Activated T-cell treated with anti-CD3 and anti-CD28 coated beads, Interleukin-2, amount 50 U/mL, for 72 hours (primary cell): ENCODE measurements at regions not wholly inside any gene's neighbourhood (a gene's known extent, or its start where the extent isn't known, plus 50 kb on each side); places are given as distances from the start of the nearest gene placed in this dataset.
A peak's percentile ranks its signal among the peaks of the same experiment; 100 is the strongest.
"Not testable (repeated sequence)": the region's sequence is repeated elsewhere in the genome, so short reads cannot be mapped to it uniquely, and the experiment has no call there.

Experiments
- ATAC-seq, 2 donors: fragments of 150-1000 bp; cut with Tn5 transposase; replicated peaks in 1 of 2; 2 replicates each; pipeline ENCODE4 v1.10.0; 2021; ENCODE audit warnings: moderate library complexity in 2 of 2, mild to moderate bottlenecking in 1 of 2
- DNase-seq, 2 donors: peaks; one replicate each; pipeline ENCODE4 v3.0.0; 2021 to 2022; ENCODE audit warnings: mixed read lengths in 1 of 2
- H3K27ac Mint-ChIP-seq: one replicate; pipeline ENCODE4 v1.8.0; 2022; ENCODE audit warnings: mild to moderate bottlenecking, moderate library complexity, mixed read lengths
- H3K27me3 Mint-ChIP-seq: one replicate; pipeline ENCODE4 v1.8.0; 2022; ENCODE audit warnings: low read depth, mixed read lengths
- H3K36me3 Mint-ChIP-seq, 2 donors: one replicate each; pipeline ENCODE4 v1.8.0; 2022; ENCODE audit warnings: mixed read lengths in 2 of 2, mild to moderate bottlenecking in 1 of 2; ENCODE audit not compliant: insufficient read depth in 2 of 2
- H3K4me1 Mint-ChIP-seq: one replicate; pipeline ENCODE4 v1.8.0; 2022; ENCODE audit warnings: low read depth, mixed read lengths
- H3K4me3 Mint-ChIP-seq, 2 donors: one replicate each; pipeline ENCODE4 v1.8.0; 2022; ENCODE audit warnings: mild to moderate bottlenecking in 2 of 2, mixed read lengths in 2 of 2, moderate library complexity in 2 of 2
- H3K9me3 Mint-ChIP-seq, 2 donors: one replicate each; pipeline ENCODE4 v1.8.0; 2022; ENCODE audit warnings: mixed read lengths in 2 of 2

- DNase-seq, result no peak
- Mint-ChIP-seq H3K27ac (no peak overlapping the region), H3K9me3 (peaks cover 0 to 2% of the 10 kb centered on the region in 2 donors), H3K4me3 (no peak overlapping the region), H3K36me3 (no peaks in the 10 kb centered on the region), H3K4me1 (no peaks in the 10 kb centered on the region), H3K27me3 (peaks cover 30% of the 10 kb centered on the region)
- no peak for ATAC-seq
Observed at GRCh38 chrX:138073626-138074025, 507.7 kb downstream of the ZIC3 start.

DNA sequence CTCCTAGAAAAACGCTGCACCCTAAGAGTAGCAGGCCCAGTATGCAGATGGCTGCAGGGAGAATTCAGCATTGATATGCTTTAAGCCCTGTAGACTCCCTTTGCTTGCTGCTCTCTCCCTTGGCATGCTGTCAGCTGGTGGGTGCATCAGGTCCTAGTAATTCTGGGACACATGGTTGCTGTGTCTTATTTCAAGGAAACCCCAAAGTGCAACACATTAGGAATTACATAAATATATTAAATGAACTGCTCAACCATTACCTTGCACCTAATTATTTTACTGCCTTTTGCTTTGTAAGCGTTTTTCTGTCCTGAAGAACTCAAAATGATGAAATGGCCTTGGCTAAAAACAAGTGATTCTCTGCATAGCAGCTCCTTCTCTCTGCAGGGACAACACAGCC, 516.3 kb downstream of the ZIC3 start:
- Mint-ChIP-seq H3K9me3 (peaks cover 0 to 4% of the 10 kb centered on the region in 2 donors), H3K4me1 (no peaks in the 10 kb centered on the region), H3K4me3 (no peak overlapping the region), H3K36me3 (no peaks in the 10 kb centered on the region), H3K27me3 (peaks cover 16% of the 10 kb centered on the region), H3K27ac (no peak overlapping the region)
- no peak for DNase-seq
- ATAC-seq, result no peak

GRCh38 chrX:138082896-138083295, 517.0 kb downstream of the ZIC3 start:
- peaks cover 0 to 4% of the 10 kb centered on the region in 2 donors for H3K9me3 Mint-ChIP-seq

GRCh38 chrX:138110910-138111309, 545.0 kb downstream of the ZIC3 start:
- not testable (repeated sequence) for H3K9me3 Mint-ChIP-seq, H3K36me3 Mint-ChIP-seq, H3K4me3 Mint-ChIP-seq, DNase-seq, H3K27ac Mint-ChIP-seq, ATAC-seq, H3K4me1 Mint-ChIP-seq
- H3K27me3 Mint-ChIP-seq, result peaks cover 16% of the 10 kb centered on the region

More at GRCh38 chrX:138082896-138083295, 517.0 kb downstream of the ZIC3 start:
- no peak overlapping the region for H3K27ac Mint-ChIP-seq
- no peaks in the 10 kb centered on the region for H3K4me1 Mint-ChIP-seq
- ATAC-seq, result no peak
- DNase-seq, result no peak
- no peaks in the 10 kb centered on the region for H3K36me3 Mint-ChIP-seq
- H3K4me3 Mint-ChIP-seq, result no peak overlapping the region
- H3K27me3 Mint-ChIP-seq, result peaks cover 16% of the 10 kb centered on the region

- DNase-seq (no peak), ATAC-seq (no peak)
- Mint-ChIP-seq H3K36me3 (no peaks in the 10 kb centered on the region), H3K9me3 (no peaks in the 10 kb centered on the region), H3K4me1 (no peaks in the 10 kb centered on the region), H3K4me3 (no peak overlapping the region), H3K27ac (no peak overlapping the region), H3K27me3 (peaks cover 34% of the 10 kb centered on the region)
Observed at GRCh38 chrX:138127314-138127713, 561.4 kb downstream of the ZIC3 start.

DNA sequence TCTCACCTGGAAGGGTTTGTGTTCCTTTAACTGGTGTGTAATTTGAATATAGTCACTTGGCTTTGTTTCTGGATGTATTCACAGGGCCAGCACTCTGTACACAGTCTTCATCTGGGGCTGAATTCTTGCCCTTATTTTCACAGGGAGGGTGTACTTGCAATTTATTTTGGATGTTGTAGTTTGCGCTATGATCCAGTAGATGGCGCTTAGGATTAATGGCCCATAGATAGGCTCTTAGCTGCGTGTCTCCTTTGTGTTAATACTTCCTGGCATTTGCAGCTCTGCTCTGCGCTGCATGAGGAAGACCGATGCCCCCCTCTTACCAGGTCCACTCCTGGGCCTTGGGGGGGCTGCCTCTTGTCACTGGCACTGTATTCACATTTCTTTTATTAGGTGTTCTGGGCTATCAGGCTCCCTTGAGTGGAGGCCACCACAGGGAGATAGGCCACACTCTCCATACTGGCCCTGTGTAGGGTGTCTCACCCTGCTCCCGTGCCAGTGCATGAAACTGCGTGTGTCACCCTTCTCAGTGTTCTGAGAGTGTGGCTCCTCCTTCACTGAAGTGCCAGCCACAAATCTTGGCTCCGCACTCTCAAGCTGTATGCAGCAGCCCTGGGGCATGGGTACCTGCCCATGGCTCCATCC, 562.2 kb downstream of the ZIC3 start:
- Mint-ChIP-seq H3K9me3 (no peaks in the 10 kb centered on the region), H3K27me3 (peaks cover 34% of the 10 kb centered on the region)
- ATAC-seq, result peak in 1 of 2 donors; percentile 45

DNA sequence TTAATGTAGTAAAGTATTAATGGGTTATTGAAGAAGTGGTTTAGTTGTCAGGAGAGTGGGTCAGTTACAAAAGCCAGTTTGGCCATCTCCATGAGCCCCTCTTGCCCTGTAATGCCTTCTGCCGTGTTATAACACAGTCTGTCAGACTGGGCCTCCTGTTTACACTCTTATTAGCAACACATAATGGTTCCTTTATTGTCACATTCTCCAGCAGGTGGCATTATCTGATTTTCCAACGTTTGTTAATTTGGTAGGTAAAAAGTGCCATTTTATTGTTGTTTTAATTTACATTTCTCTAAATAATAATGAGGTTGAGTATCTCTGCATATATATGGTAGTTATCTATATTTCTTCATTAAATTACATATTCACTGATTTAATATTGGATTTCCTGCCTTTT, 560.8 kb downstream of the FGF13 start:
- no peak for DNase-seq
- Mint-ChIP-seq H3K4me1 (no peaks in the 10 kb centered on the region), H3K27me3 (peaks cover 23% of the 10 kb centered on the region), H3K36me3 (no peaks in the 10 kb centered on the region), H3K27ac (no peak overlapping the region), H3K4me3 (no peak overlapping the region), H3K9me3 (no peaks in the 10 kb centered on the region)
- ATAC-seq, result no peak

More for the DNA sequence above, 562.2 kb downstream of the ZIC3 start:
- Mint-ChIP-seq H3K27ac (no peak overlapping the region), H3K36me3 (no peaks in the 10 kb centered on the region), H3K4me3 (no peak overlapping the region), H3K4me1 (no peaks in the 10 kb centered on the region)
- peak in 1 of 2 donors; percentile 1 for DNase-seq

- Mint-ChIP-seq H3K27me3 (peaks cover 10% of the 10 kb centered on the region), H3K27ac (no peak overlapping the region), H3K9me3 (no peaks in the 10 kb centered on the region), H3K36me3 (no peaks in the 10 kb centered on the region), H3K4me3 (no peak overlapping the region), H3K4me1 (no peaks in the 10 kb centered on the region)
- ATAC-seq (no peak), DNase-seq (no peak)
Observed at GRCh38 chrX:138157850-138158249, 553.7 kb downstream of the FGF13 start.

- H3K36me3 Mint-ChIP-seq, result no peaks in the 10 kb centered on the region
- H3K27ac Mint-ChIP-seq, result no peak overlapping the region
- no peaks in the 10 kb centered on the region for H3K4me1 Mint-ChIP-seq
- peak; percentile 0 to 7 for DNase-seq
- no peak for ATAC-seq
- H3K4me3 Mint-ChIP-seq, result no peak overlapping the region
- H3K27me3 Mint-ChIP-seq, result no peaks in the 10 kb centered on the region
- H3K9me3 Mint-ChIP-seq, result no peaks in the 10 kb centered on the region
Observed at GRCh38 chrX:138191998-138192397, 519.5 kb downstream of the FGF13 start.

DNA sequence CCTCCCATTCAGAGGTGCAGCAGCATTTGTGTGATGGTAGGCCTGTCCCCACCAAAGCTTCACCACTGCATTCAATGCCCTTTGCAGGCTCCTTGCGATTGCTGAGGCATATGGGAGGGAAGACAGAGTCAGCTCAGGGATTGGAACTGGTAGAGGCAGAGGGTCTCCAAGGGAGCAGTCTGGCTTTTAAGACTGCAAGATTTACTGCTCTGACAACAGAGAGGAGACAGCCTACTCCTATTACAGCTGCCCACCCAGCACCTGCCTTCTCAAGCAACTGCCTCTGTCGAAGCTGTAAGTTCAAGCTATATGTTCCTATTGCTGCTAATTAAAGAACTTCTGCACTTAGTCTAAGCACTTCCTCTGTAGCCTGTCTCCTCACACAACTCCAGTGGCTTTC, 481.8 kb downstream of the FGF13 start:
- H3K9me3 Mint-ChIP-seq, result peaks cover 7% of the 10 kb centered on the region in 2 donors
- no peak for DNase-seq
- peaks cover 30% of the 10 kb centered on the region for H3K27me3 Mint-ChIP-seq
- ATAC-seq, result no peak
- peaks cover 0 to 2% of the 10 kb centered on the region in 2 donors for H3K36me3 Mint-ChIP-seq
- no peak overlapping the region for H3K4me3 Mint-ChIP-seq
- no peaks in the 10 kb centered on the region for H3K4me1 Mint-ChIP-seq
- no peak overlapping the region for H3K27ac Mint-ChIP-seq

GRCh38 chrX:138240266-138240665, 471.3 kb downstream of the FGF13 start:
- ATAC-seq (no peak), DNase-seq (no peak)
- Mint-ChIP-seq H3K4me3 (no peak overlapping the region), H3K27me3 (no peaks in the 10 kb centered on the region), H3K9me3 (no peaks in the 10 kb centered on the region), H3K36me3 (no peaks in the 10 kb centered on the region), H3K4me1 (no peaks in the 10 kb centered on the region), H3K27ac (no peak overlapping the region)

- no peak for DNase-seq
- Mint-ChIP-seq H3K36me3 (no peaks in the 10 kb centered on the region), H3K4me3 (no peak overlapping the region), H3K27ac (no peak overlapping the region), H3K4me1 (no peaks in the 10 kb centered on the region), H3K9me3 (no peaks in the 10 kb centered on the region), H3K27me3 (peaks cover 40% of the 10 kb centered on the region)
- no peak for ATAC-seq
Observed at GRCh38 chrX:138254001-138254400, 457.5 kb downstream of the FGF13 start.

GRCh38 chrX:138255373-138255772, 456.1 kb downstream of the FGF13 start:
- Mint-ChIP-seq H3K27ac (no peak overlapping the region), H3K4me3 (no peak overlapping the region), H3K27me3 (peaks cover 46% of the 10 kb centered on the region), H3K36me3 (no peaks in the 10 kb centered on the region), H3K4me1 (no peaks in the 10 kb centered on the region), H3K9me3 (no peaks in the 10 kb centered on the region)
- ATAC-seq (no peak), DNase-seq (no peak)

- not testable (repeated sequence) for DNase-seq, H3K4me3 Mint-ChIP-seq, H3K4me1 Mint-ChIP-seq, ATAC-seq, H3K27ac Mint-ChIP-seq, H3K36me3 Mint-ChIP-seq, H3K9me3 Mint-ChIP-seq
- H3K27me3 Mint-ChIP-seq, result peaks cover 34% of the 10 kb centered on the region
Observed at GRCh38 chrX:138264095-138264494, 447.4 kb downstream of the FGF13 start.
